Mesenchymal stem cell (in vitro differentiated cells and primary cell): ENCODE measurements at regions not wholly inside any gene's neighbourhood (a gene's known extent, or its start where the extent isn't known, plus 50 kb on each side); places are given as distances from the start of the nearest gene placed in this dataset.

Source experiments
- DNase-seq: peaks from one replicate; pipeline ENCODE4 v3.0.0-alpha.2; 2013
- H2AFZ ChIP-seq: one replicate; pipeline ENCODE4 v1.6.1; 2013; ENCODE audit warnings: low read depth, mild to moderate bottlenecking, control low read depth, inconsistent platforms, low read length, moderate library complexity
- H2AK5ac ChIP-seq: 2 replicates; pipeline ENCODE4 v1.6.1; 2013; ENCODE audit warnings: low read length, moderate library complexity, mild to moderate bottlenecking, inconsistent platforms; ENCODE audit not compliant: severe bottlenecking
- H2BK120ac ChIP-seq: one replicate; pipeline ENCODE4 v1.6.1; 2013; ENCODE audit warnings: low read depth, mild to moderate bottlenecking, inconsistent platforms, low read length, moderate library complexity
- H2BK12ac ChIP-seq, 2 experiments: one replicate each; pipeline ENCODE4 v1.6.1; 2013; ENCODE audit warnings: inconsistent platforms in 2 of 2, low read length in 2 of 2, mild to moderate bottlenecking in 2 of 2, moderate library complexity in 2 of 2, control low read depth in 1 of 2
- H2BK15ac ChIP-seq: one replicate; pipeline ENCODE4 v1.6.1; 2013; ENCODE audit warnings: mild to moderate bottlenecking, low read depth, inconsistent platforms; ENCODE audit not compliant: poor library complexity, severe bottlenecking
- H2BK5ac ChIP-seq: 2 replicates; pipeline ENCODE4 v1.6.1; 2013; ENCODE audit warnings: low read depth, mild to moderate bottlenecking, low read length, control low read depth, inconsistent platforms; ENCODE audit not compliant: poor library complexity, severe bottlenecking
- H3K14ac ChIP-seq, 2 experiments: one replicate each; pipeline ENCODE4 v1.6.1; 2013; ENCODE audit warnings: inconsistent platforms in 2 of 2, low read length in 2 of 2, control low read depth in 1 of 2, mild to moderate bottlenecking in 1 of 2, moderate library complexity in 1 of 2
- H3K18ac ChIP-seq, 2 experiments: one replicate each; pipeline ENCODE4 v1.6.1; 2013; ENCODE audit warnings: inconsistent platforms in 2 of 2, low read length in 2 of 2, control low read depth in 1 of 2, low read depth in 1 of 2, mild to moderate bottlenecking in 1 of 2
- H3K23ac ChIP-seq, 2 experiments: one replicate each; pipeline ENCODE4 v1.6.1; 2013; ENCODE audit warnings: inconsistent platforms in 2 of 2, low read length in 2 of 2, mild to moderate bottlenecking in 2 of 2, moderate library complexity in 2 of 2, control low read depth in 1 of 2
- H3K27ac ChIP-seq: 2 replicates; pipeline ENCODE4 v1.5.1; 2013; ENCODE audit warnings: mild to moderate bottlenecking, moderate library complexity, low read length, control low read depth, inconsistent platforms; ENCODE audit not compliant: poor library complexity, severe bottlenecking
- H3K27me3 ChIP-seq, 2 experiments: 2 replicates each; pipeline versions ENCODE4 v1.6.1 to v1.7.0; 2013; ENCODE audit warnings: low read length in 2 of 2, mild to moderate bottlenecking in 2 of 2, moderate library complexity in 2 of 2, control low read depth in 1 of 2, inconsistent platforms in 1 of 2; ENCODE audit not compliant: control insufficient read depth in 1 of 2, insufficient read depth in 1 of 2
- H3K36me3 ChIP-seq, 2 experiments: 2 replicates each; pipeline versions ENCODE4 v1.6.1 to v1.7.0; 2013; ENCODE audit warnings: low read length in 2 of 2, control low read depth in 1 of 2, inconsistent platforms in 1 of 2, low read depth in 1 of 2, mild to moderate bottlenecking in 1 of 2; ENCODE audit not compliant: insufficient read depth in 2 of 2, control insufficient read depth in 1 of 2
- H3K4ac ChIP-seq, 2 experiments: one replicate each; pipeline ENCODE4 v1.6.1; 2013; ENCODE audit warnings: inconsistent platforms in 2 of 2, low read length in 2 of 2, mild to moderate bottlenecking in 2 of 2, moderate library complexity in 2 of 2, control low read depth in 1 of 2, low read depth in 1 of 2
- H3K4me1 ChIP-seq: 2 replicates; pipeline ENCODE4 v1.6.1; 2013; ENCODE audit warnings: low read depth, low read length, control low read depth; ENCODE audit not compliant: control insufficient read depth, insufficient read depth
- H3K4me2 ChIP-seq: 2 replicates; pipeline ENCODE4 v1.6.1; 2013; ENCODE audit warnings: low read length, mild to moderate bottlenecking, inconsistent platforms; ENCODE audit not compliant: poor library complexity, severe bottlenecking
- H3K4me3 ChIP-seq, 2 experiments: 2 replicates each; pipeline versions ENCODE4 v1.5.1 to v1.7.0; 2013; ENCODE audit warnings: low read length in 2 of 2, mild to moderate bottlenecking in 2 of 2, control low read depth in 1 of 2, low read depth in 1 of 2; ENCODE audit not compliant: insufficient read depth in 1 of 2
- H3K79me1 ChIP-seq: replicated peaks from 2 replicates; pipeline ENCODE4 v1.6.1; 2013; ENCODE audit warnings: mild to moderate bottlenecking, control low read depth, low read length, inconsistent platforms; ENCODE audit not compliant: poor library complexity, severe bottlenecking
- H3K9ac ChIP-seq: 2 replicates; pipeline ENCODE4 v1.7.0; 2013; ENCODE audit warnings: mild to moderate bottlenecking, low read length, moderate library complexity
- H3K9me3 ChIP-seq: 2 replicates; pipeline ENCODE4 v1.7.0; 2013; ENCODE audit warnings: mild to moderate bottlenecking, low read length; ENCODE audit not compliant: control insufficient read depth
- H4K8ac ChIP-seq: one replicate; pipeline ENCODE4 v1.6.1; 2013; ENCODE audit warnings: inconsistent platforms, mild to moderate bottlenecking, low read length, moderate library complexity
- H4K91ac ChIP-seq: one replicate; pipeline ENCODE4 v1.6.1; 2013; ENCODE audit warnings: mild to moderate bottlenecking, low read length, inconsistent platforms
- WGBS: methylation state at CpG from one replicate; pipeline ENCODE4 v1.1.7; 2013; ENCODE audit warnings: mixed read lengths; 5-methylcytosine and 5-hydroxymethylcytosine counted together

GRCh38 chr17:71011391-71011790, 842.1 kb downstream of the KCNJ2 start:
- Histone ChIP-seq H3K9ac (no peak overlapping the region), H3K4me3 (no peak overlapping the region), H3K14ac (no peak overlapping the region), H3K9me3 (no peaks in the 10 kb centered on the region), H4K91ac (no peak overlapping the region), H3K79me1 (no peaks in the 10 kb centered on the region), H3K4me2 (no peak overlapping the region), H3K36me3 (no peaks in the 10 kb centered on the region), H2BK120ac (no peak overlapping the region), H3K4ac (no peak overlapping the region), H4K8ac (no peak overlapping the region), H2AFZ (no peak overlapping the region), H2AK5ac (no peak overlapping the region), H2BK5ac (no peak overlapping the region), H2BK15ac (no peak overlapping the region), H2BK12ac (no peak overlapping the region), H3K4me1 (no peaks in the 10 kb centered on the region), H3K27me3 (no peaks in the 10 kb centered on the region), H3K18ac (no peak overlapping the region), H3K23ac (no peak overlapping the region), H3K27ac (no peak overlapping the region)
- WGBS, result 66% methylated on average over 4 of the region's 4 CpGs
- DNase-seq, result no peak

- Histone ChIP-seq H3K4me2 (no peak overlapping the region), H3K9ac (no peak overlapping the region), H4K91ac (no peak overlapping the region), H3K23ac (no peak overlapping the region), H2AK5ac (no peak overlapping the region), H3K79me1 (no peaks in the 10 kb centered on the region), H3K27me3 (no peaks in the 10 kb centered on the region), H3K14ac (no peak overlapping the region), H3K18ac (no peak overlapping the region), H2BK5ac (no peak overlapping the region), H2BK15ac (no peak overlapping the region), H3K4ac (no peak overlapping the region), H4K8ac (no peak overlapping the region), H2BK12ac (no peak overlapping the region), H3K4me3 (no peak overlapping the region), H3K27ac (no peak overlapping the region), H2BK120ac (no peak overlapping the region), H3K36me3 (no peaks in the 10 kb centered on the region), H2AFZ (no peak overlapping the region), H3K4me1 (peaks cover 3% of the 10 kb centered on the region), H3K9me3 (peaks cover 5% of the 10 kb centered on the region)
- DNase-seq, result no peak
- 100% methylated on average over 1 of the region's 1 CpG for WGBS
Measured at GRCh38 chr17:71019699-71020098, 850.4 kb downstream of the KCNJ2 start.

- H2BK120ac ChIP-seq, result no peak overlapping the region
- no peaks in the 10 kb centered on the region for H3K36me3 ChIP-seq
- no peak overlapping the region for H4K91ac ChIP-seq
- peaks cover 5% of the 10 kb centered on the region for H3K9me3 ChIP-seq
- H2BK15ac ChIP-seq, result no peak overlapping the region
- H3K79me1 ChIP-seq, result no peaks in the 10 kb centered on the region
- no peak overlapping the region for H2AK5ac ChIP-seq
- no peak overlapping the region for H2AFZ ChIP-seq
- H3K4me3 ChIP-seq, result no peak overlapping the region
- DNase-seq, result no peak
- H3K4me2 ChIP-seq, result no peak overlapping the region
- H3K18ac ChIP-seq, result no peak overlapping the region
- H3K4ac ChIP-seq, result no peak overlapping the region
- no peaks in the 10 kb centered on the region for H3K27me3 ChIP-seq
- H3K27ac ChIP-seq, result no peak overlapping the region
- no peak overlapping the region for H2BK12ac ChIP-seq
- H2BK5ac ChIP-seq, result no peak overlapping the region
- H4K8ac ChIP-seq, result no peak overlapping the region
- H3K9ac ChIP-seq, result no peak overlapping the region
- WGBS, result 96% methylated on average over 3 of the region's 3 CpGs
- peaks cover 3% of the 10 kb centered on the region for H3K4me1 ChIP-seq
- no peak overlapping the region for H3K14ac ChIP-seq
- no peak overlapping the region for H3K23ac ChIP-seq
Measured at GRCh38 chr17:71022758-71023157, 853.4 kb downstream of the KCNJ2 start.

GRCh38 chr17:71023249-71024030, 854.1 kb downstream of the KCNJ2 start:
- Histone ChIP-seq H2AK5ac (no peak overlapping the region), H3K23ac (no peak overlapping the region), H2BK5ac (no peak overlapping the region), H3K36me3 (no peaks in the 10 kb centered on the region), H3K4me1 (peaks cover 3% of the 10 kb centered on the region), H3K18ac (no peak overlapping the region), H3K9me3 (peaks cover 5% of the 10 kb centered on the region), H3K27me3 (no peaks in the 10 kb centered on the region), H2BK12ac (peak overlapping the region in 1 of 2 experiments; percentile 8), H4K91ac (peak overlapping the region; percentile 46), H2AFZ (no peak overlapping the region), H3K14ac (no peak overlapping the region), H4K8ac (no peak overlapping the region), H3K4me3 (no peak overlapping the region), H2BK15ac (no peak overlapping the region), H3K27ac (peak overlapping the region; percentile 6), H3K9ac (no peak overlapping the region), H3K4me2 (no peak overlapping the region), H2BK120ac (no peak overlapping the region), H3K79me1 (no peaks in the 10 kb centered on the region), H3K4ac (no peak overlapping the region)
- DNase-seq, result peak; percentile 36
- whole genome bisulfite sequencing, result 48% methylated on average over 8 of the region's 8 CpGs
